ENCODE measurements at regions not wholly inside any gene's neighbourhood (a gene's known extent, or its start where the extent isn't known, plus 50 kb on each side); places are given as distances from the start of the nearest gene placed in this dataset.

DNA sequence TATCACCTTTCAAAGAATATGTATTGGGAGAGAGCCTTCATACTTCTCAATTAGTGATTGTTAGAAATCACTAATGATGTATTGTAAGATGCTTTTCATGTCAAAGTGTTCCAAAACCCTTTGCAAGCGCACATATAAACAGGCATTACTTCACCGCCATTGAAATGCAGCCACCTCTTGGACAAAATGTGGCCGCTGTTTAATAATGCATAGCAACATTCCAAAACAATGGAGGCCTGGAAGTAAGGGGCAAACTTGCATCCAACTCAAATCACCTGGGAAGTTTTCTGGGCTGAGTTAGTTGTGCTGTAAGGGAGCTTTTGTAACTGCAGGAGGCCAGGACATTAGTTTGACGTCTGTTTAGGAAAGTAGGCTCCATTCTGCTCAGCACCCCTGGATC is 438.1 kb downstream of the FGF9 start:
- TF ChIP-seq, protein P1, sequence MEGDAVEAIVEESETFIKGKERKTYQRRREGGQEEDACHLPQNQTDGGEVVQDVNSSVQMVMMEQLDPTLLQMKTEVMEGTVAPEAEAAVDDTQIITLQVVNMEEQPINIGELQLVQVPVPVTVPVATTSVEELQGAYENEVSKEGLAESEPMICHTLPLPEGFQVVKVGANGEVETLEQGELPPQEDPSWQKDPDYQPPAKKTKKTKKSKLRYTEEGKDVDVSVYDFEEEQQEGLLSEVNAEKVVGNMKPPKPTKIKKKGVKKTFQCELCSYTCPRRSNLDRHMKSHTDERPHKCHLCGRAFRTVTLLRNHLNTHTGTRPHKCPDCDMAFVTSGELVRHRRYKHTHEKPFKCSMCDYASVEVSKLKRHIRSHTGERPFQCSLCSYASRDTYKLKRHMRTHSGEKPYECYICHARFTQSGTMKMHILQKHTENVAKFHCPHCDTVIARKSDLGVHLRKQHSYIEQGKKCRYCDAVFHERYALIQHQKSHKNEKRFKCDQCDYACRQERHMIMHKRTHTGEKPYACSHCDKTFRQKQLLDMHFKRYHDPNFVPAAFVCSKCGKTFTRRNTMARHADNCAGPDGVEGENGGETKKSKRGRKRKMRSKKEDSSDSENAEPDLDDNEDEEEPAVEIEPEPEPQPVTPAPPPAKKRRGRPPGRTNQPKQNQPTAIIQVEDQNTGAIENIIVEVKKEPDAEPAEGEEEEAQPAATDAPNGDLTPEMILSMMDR (IDR thresholded peaks at IDR 0.05; ENCODE audit: extremely low read depth, insufficient read depth, missing control alignments) = no peak
- in situ Hi-C loops (cut with MboI; ENCODE audit: low pct_unique_long_range_greater_than_20kb, low sequenced_read_pairs, unreplicated experiment) = no loop called here

DNA sequence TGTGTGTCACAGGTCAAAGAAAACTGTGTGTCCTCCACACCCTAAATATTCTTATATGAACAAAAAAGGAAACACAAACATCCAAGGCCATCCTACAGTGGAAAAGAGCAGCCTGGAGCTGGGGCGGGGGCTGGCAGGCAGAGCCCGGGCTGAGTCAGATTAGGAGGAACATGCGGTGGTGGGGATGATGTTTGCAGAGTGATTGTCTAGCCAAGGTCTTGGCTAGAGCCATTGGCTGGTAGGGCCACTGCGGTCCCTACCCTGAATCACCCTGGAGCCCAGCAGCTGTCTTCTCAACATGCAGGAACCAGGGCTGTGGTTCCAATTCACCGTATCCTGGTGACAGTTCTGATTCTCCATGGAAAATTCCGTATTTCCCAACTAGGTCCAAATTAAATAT is 439.5 kb downstream of the FGF9 start:
- DNase-seq (ENCODE audit: low spot score) = no peak
- in situ Hi-C loops (cut with MboI; ENCODE audit: low pct_unique_long_range_greater_than_20kb, low sequenced_read_pairs, unreplicated experiment) = no loop called here
- TF ChIP-seq, protein P1 (IDR thresholded peaks at IDR 0.05; ENCODE audit: extremely low read depth, insufficient read depth, missing control alignments) = no peak

More for the DNA sequence above, 438.1 kb downstream of the FGF9 start:
- no peak for DNase-seq (ENCODE audit: low spot score)

DNA sequence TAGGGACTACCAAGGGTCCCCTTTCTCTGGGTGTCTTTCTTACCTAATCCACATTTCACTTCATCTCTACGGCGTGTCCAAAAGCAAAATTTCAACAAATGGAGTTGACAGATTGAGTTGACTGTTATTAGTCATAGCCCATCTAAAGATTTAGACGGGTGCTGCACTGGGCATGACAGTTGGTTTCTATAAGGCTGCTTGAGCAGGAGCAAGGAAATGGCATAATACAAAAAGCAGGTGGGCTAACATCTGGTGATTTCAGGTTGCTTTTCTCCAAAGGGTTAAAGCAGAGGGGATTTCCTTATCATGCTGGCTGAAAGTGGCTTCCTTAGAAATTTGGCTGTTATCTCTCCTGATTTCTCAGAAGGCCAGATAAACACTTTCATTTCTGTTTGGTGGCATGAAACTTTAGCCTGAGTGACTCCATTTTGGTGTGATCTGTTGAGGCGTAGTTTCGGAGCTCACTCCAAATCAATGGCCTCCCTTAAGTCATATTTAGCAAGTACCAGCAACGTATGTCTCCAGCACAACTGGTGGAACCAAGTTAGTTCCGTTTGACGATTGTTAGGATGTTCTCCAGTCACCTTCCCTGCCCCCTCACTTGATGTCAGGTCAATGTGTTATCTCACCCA is 440.4 kb downstream of the FGF9 start:
- TF ChIP-seq, protein P1 (IDR thresholded peaks at IDR 0.05; ENCODE audit: extremely low read depth, insufficient read depth, missing control alignments) = no peak
- DNase-seq (ENCODE audit: low spot score) = no peak
- in situ Hi-C loops (cut with MboI; ENCODE audit: low pct_unique_long_range_greater_than_20kb, low sequenced_read_pairs, unreplicated experiment) = no loop called here

DNA sequence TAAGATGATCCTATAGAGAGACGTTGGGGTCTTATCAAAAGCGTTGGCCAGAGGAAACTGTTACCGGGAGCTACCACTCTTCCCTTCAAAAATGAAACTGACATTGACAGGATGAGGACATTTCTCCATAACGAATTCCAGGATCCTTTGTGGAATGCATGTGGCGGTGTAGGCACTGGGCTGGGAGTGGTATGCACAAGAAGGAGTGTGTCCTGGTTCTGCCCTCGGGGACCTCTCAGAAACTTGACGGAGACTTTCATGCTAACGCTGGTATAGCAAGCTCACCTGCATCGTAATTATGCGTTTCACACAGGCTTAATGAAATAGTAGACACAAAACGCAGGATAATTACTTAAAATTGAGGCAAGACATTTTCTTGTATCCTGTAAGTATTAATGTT is 441.1 kb downstream of the FGF9 start:
- no peak for DNase-seq (ENCODE audit: low spot score)
- TF ChIP-seq, protein P1 (IDR thresholded peaks at IDR 0.05; ENCODE audit: extremely low read depth, insufficient read depth, missing control alignments) = no peak
- in situ Hi-C loops (cut with MboI; ENCODE audit: low pct_unique_long_range_greater_than_20kb, low sequenced_read_pairs, unreplicated experiment) = no loop called here

DNA sequence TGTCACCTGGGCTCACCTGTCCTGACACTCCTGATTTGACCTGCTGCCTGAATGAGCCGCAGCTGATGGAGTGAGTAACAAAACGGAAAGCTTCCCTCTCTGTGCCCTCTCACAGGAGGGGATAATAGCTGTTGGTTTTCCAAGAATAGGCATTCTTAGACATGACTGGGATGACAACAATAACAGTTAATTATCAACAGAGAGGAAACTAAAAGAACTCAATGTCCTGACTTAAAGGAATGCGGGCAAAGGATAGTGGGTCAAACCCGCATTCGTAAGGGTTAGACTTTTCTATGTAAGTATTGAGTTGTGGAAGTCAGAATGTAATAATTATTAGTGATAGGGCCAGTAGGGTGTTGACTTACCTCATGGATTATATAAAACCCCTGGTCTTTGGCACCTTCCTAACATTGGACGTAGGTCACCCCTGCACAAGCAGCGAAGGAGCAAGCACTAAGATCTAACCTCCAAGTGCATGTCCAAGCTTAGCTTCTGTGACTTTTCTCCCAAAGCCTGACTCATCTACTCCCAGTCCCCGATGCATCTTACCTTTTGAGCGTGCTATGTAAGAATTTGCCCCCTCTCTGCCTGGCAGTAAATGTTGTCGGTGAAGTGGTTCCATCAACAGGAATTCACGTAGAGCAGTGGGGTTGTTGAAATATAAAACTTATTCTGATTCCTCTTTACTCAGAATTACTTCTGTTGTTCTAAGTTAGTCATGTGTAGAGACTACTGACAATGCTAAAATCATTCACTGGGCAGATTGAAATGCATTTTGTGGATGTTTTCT is 442.3 kb downstream of the FGF9 start:
- in situ Hi-C loops (cut with MboI; ENCODE audit: low pct_unique_long_range_greater_than_20kb, low sequenced_read_pairs, unreplicated experiment) = no loop called here
- TF ChIP-seq, protein P1 (IDR thresholded peaks at IDR 0.05; ENCODE audit: extremely low read depth, insufficient read depth, missing control alignments) = no peak
- DNase-seq (ENCODE audit: low spot score) = no peak

DNA sequence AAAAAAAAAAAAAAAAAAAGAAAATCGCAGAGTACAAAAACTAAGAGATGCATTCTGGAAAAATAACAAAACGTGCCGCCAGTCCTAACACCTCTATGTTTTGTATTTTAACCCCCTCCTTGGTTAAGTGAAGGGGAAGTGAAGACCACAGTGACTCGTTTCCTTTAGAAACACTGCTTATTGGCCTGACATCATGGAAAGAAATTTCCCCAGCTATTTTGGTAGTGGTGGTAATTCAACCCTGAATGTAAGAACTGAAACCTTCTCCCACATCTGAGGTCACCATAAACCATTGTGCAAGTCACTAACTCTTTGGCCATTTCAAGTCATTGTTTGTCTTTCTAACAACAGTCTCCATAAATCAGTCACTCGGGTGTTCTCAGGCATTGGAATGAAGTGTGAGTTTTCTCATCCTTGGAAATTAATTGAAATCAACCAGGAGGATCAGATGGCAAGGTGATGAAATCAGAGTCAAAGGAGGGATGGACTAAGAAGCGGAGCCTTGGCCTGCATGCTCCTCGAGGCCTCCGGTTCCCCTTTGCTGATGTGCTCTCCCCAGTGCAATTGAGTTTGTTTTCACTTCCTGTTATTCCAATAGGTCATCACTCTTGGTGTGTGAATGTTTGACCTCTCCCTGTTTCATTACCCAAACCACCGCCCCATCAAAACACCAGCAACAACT is 443.9 kb downstream of the FGF9 start:
- in situ Hi-C loops (cut with MboI; ENCODE audit: low pct_unique_long_range_greater_than_20kb, low sequenced_read_pairs, unreplicated experiment) = no loop called here
- TF ChIP-seq, protein P1 (IDR thresholded peaks at IDR 0.05; ENCODE audit: extremely low read depth, insufficient read depth, missing control alignments) = no peak
- peak; percentile 84 for DNase-seq (ENCODE audit: low spot score)

Measured in GM13977 (cell line).